ENCODE measurements at regions not wholly inside any gene's neighbourhood (a gene's known extent, or its start where the extent isn't known, plus 50 kb on each side); places are given as distances from the start of the nearest gene placed in this dataset.

GRCh38 chr17:22411185-22411784, 719.0 kb downstream of the KCNJ18 start:
- no peak for TF ChIP-seq POLR2A (IDR thresholded peaks at IDR 0.05; ENCODE audit: low read depth, low read length)
- no peak for TF ChIP-seq POLR2AphosphoS5 (IDR thresholded peaks at IDR 0.05; ENCODE audit: low read depth, low read length)
- no peak for TF ChIP-seq TAF1 (IDR thresholded peaks at IDR 0.05; ENCODE audit: borderline replicate concordance, low read depth, low read length)
